GM19397 (cell line): ENCODE measurements at regions not wholly inside any gene's neighbourhood (a gene's known extent, or its start where the extent isn't known, plus 50 kb on each side); places are given as distances from the start of the nearest gene placed in this dataset.
"Not testable (repeated sequence)": the region's sequence is repeated elsewhere in the genome, so short reads cannot be mapped to it uniquely, and the experiment has no call there.

Experiments
- ATAC-seq: cut with Tn5 transposase; IDR thresholded peaks from one replicate; pipeline ENCODE4 v1.9.1; 2021; ENCODE audit warnings: mild to moderate bottlenecking, moderate library complexity; ENCODE audit not compliant: unreplicated experiment

DNA sequence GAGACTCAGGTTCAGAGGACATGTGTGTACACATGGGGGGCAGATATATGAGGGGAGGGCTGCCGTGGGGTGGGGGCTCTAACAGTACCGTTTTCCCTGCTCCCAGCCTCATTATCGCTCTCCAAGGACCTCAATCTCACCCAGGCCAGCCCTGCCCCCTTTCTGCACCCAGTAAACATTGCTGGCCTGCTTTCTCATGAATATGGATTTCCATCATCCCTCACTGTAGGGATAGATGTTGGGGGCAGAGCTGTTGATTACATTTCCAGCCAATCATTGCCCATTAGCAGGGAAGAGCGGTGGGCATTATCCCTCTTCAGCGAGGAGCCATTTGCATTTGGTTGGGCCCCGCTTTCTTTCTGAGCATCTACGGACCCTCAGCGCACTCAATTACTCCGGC lies 273.8 kb downstream of the RPS6KC1 start:
- ATAC-seq, result no peak

DNA sequence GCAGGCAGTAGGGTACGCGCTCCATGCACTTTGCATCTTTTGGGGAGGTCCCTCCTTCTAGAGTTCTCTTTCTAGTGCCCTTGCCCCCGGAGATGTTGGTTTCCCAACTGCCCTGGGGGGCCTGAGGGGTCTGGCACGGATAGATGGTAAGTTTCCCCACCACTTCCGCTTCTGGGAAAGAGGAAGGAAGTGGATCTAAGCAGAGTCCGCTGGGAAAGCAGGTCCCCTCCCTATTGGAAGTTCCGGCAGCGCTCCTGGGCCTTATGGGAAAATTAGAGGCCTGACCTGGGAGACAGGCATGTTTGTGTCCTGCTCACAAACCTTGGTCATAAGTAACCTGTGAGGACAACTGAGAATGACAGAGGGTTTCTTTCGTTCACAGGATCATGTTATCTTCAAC lies 274.4 kb downstream of the RPS6KC1 start:
- ATAC-seq, result no peak

- ATAC-seq, result no peak
Observed at GRCh38 chr1:213326281-213327016, 275.4 kb downstream of the RPS6KC1 start.

GRCh38 chr1:213327017-213327667 lies 276.1 kb downstream of the RPS6KC1 start:
- ATAC-seq, result no peak

GRCh38 chr1:213329406-213330008 lies 278.5 kb downstream of the RPS6KC1 start:
- ATAC-seq, result no peak

GRCh38 chr1:213330281-213330680 lies 279.2 kb downstream of the RPS6KC1 start:
- no peak for ATAC-seq

GRCh38 chr1:213331631-213332175 lies 280.7 kb downstream of the RPS6KC1 start:
- ATAC-seq, result no peak

GRCh38 chr1:213332491-213332890 lies 281.4 kb downstream of the RPS6KC1 start:
- no peak for ATAC-seq

- no peak for ATAC-seq
Observed at GRCh38 chr1:213333121-213333520, 282.1 kb downstream of the RPS6KC1 start.

- no peak for ATAC-seq
Observed at GRCh38 chr1:213335084-213335483, 284.0 kb downstream of the RPS6KC1 start.

DNA sequence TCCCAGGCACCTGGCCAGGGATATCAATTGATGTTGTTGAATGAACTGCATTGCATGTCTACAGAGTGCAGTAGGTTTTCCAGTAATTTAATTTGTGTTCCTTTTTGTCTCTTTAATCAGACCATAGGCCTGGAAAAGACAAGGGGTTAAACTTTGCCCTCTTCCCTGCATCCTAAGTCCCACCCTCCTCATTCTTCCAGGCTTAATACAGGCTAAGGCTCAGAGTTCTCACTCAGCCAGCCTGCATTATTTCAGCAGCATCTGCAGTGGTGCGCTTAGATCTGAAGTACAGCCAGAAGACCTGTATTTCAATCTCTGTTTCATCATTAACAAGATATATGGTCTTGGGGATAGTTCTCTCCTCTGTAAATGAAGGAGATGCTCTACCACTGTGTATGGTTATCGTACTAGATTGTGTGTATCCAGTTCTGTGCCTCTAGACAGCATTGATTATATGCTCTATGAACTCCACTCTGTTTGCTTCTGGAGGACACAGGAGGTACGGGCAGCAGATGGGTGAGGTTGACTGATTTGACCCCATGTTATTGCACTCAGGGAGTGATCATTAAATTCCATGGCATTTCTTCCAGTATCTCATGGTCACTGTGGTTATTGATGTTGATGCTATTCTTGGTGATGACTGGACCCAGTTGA lies 286.1 kb downstream of the RPS6KC1 start:
- no peak for ATAC-seq

DNA sequence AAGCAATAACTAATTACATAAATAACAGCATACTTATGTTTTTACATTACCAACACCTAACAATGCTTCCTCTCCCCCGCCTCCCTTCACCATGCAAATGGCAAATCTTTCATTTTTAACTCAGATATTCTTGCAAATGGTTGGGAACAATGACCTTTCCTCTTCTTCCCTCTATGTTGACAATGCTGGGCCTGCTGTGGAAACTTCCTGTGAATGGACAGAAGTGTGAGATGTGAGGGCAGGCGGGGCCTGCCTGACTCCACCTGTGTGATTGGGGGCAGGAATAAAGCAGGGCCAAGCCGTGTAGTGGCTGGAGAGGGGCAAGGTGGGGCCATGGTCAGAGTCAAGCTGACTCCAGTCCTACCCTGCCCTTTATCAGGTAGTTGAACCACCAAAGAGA lies 289.6 kb downstream of the RPS6KC1 start:
- ATAC-seq, result no peak

- ATAC-seq, result no peak
Observed at GRCh38 chr1:213345621-213346020, 294.6 kb downstream of the RPS6KC1 start.

GRCh38 chr1:213357403-213357802 lies 306.4 kb downstream of the RPS6KC1 start:
- no peak for ATAC-seq

GRCh38 chr1:213358368-213358767 lies 307.3 kb downstream of the RPS6KC1 start:
- not testable (repeated sequence) for ATAC-seq

- no peak for ATAC-seq
Observed at GRCh38 chr1:213362598-213362997, 311.6 kb downstream of the RPS6KC1 start.

DNA sequence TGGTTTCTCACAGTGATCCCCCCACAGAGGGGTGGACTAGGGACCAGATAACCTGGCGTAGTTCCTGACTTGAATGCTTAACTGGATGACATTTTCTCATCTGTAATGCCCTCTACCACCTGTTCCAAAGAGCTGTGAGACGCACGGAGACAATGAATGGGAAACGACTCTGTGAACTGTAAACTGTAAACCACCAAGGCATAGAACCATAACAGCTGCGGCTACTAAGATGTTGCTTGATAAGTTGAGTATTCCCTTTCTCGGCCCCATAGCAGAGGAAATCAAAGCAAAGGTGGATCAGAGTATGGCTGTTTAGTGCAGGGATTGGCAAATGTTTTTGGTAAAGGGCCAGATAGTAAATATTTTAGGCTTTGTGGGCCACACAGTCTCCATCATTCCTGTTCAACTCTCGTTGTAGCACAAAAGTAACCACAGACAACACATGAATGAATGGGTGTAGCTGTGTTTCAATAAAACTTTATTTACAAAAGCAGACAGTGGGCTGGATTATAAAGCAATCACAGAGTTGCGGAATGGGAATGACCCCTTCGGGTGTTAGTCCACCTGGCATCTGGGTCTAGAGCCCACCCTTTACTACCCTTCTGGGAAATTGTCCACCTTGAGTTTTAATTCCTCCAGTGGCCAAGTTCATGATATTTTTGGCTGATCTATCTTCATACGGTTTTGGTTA lies 315.2 kb downstream of the RPS6KC1 start:
- ATAC-seq, result no peak

GRCh38 chr1:213369465-213369864 lies 318.4 kb downstream of the RPS6KC1 start:
- no peak for ATAC-seq

GRCh38 chr1:213370523-213370922 lies 319.5 kb downstream of the RPS6KC1 start:
- ATAC-seq, result no peak

DNA sequence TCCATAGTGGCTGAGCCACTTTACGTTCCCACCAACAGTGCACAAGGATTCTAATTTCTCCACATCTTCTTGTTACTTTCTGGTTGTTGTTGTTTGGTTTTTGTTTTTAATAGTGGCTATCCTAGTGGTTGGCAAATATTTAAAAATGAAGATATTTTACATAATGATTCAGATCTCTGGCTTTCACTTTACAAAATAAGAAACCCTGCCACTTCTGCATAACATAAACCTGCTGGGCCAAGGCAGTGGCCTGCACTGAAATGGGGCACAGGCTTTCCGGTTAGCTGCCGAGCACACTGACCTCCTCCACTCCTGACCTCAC lies 320.4 kb downstream of the RPS6KC1 start:
- no peak for ATAC-seq
